Endothelial cell of umbilical vein (primary cell): ENCODE measurements at regions not wholly inside any gene's neighbourhood (a gene's known extent, or its start where the extent isn't known, plus 50 kb on each side); places are given as distances from the start of the nearest gene placed in this dataset.
"Not testable (repeated sequence)": the region's sequence is repeated elsewhere in the genome, so short reads cannot be mapped to it uniquely, and the experiment has no call there.

Experiments
- CTCF ChIP-seq, 2 donors: IDR thresholded peaks; 1 replicate in 1 of 2; 2 replicates in 1 of 2; pipeline ENCODE4 v1.5.1; 2011; ENCODE audit warnings: low read length in 2 of 2, mild to moderate bottlenecking in 2 of 2, moderate library complexity in 2 of 2, control low read depth in 1 of 2, inconsistent platforms in 1 of 2, low read depth in 1 of 2; ENCODE audit not compliant: insufficient read depth in 1 of 2; ENCODE audit errors: extremely low read depth in 1 of 2
- JUN ChIP-seq: IDR thresholded peaks from 2 replicates; pipeline ENCODE4 v1.6.1; 2011; ENCODE audit warnings: borderline replicate concordance, low read depth; ENCODE audit not compliant: insufficient read length, insufficient read depth
- POLR2A ChIP-seq: IDR thresholded peaks from 2 replicates; pipeline ENCODE4 v1.6.1; 2012; ENCODE audit warnings: low read depth, mild to moderate bottlenecking, control low read depth, low read length
- POLR2AphosphoS5 ChIP-seq: IDR thresholded peaks from 2 replicates; pipeline ENCODE4 v1.6.1; 2012; ENCODE audit warnings: low read depth, mild to moderate bottlenecking, control low read depth, low read length, moderate library complexity; ENCODE audit not compliant: insufficient read depth

GRCh38 chr4:3955321-3956164, 189.4 kb downstream of the ADRA2C start:
- TF ChIP-seq POLR2A; POLR2AphosphoS5; CTCF (IDR thresholded peaks at IDR 0.05; ENCODE audit: extremely low read depth in 1 of 2, insufficient read depth in 1 of 2, low read depth in 1 of 2, low read length in 2 of 2); JUN: not testable (repeated sequence)
